NCI-H345 treated with DMSO at 0.1 percent for 48 hours (cell line): ENCODE measurements at regions not wholly inside any gene's neighbourhood (a gene's known extent, or its start where the extent isn't known, plus 50 kb on each side); places are given as distances from the start of the nearest gene placed in this dataset.

Experiments used
- DNase-seq: peaks from one replicate; lab custom pipeline; 2025; ENCODE audit not compliant: unreplicated experiment; lab: John Stamatoyannopoulos, UW

- no peak for DNase-seq
Measured at GRCh38 chr4:114173968-114174367, 194.5 kb upstream of the ARSJ start.

GRCh38 chr4:114177628-114178027 is 198.2 kb upstream of the ARSJ start:
- DNase-seq: no peak

- DNase-seq: no peak
Measured at GRCh38 chr4:114178392-114178791, 198.9 kb upstream of the ARSJ start.

GRCh38 chr4:114180481-114180880 is 201.0 kb upstream of the ARSJ start:
- no peak for DNase-seq

GRCh38 chr4:114184901-114185300 is 205.5 kb upstream of the ARSJ start:
- DNase-seq: no peak

- no peak for DNase-seq
Measured at GRCh38 chr4:114187592-114187991, 208.1 kb upstream of the ARSJ start.

- DNase-seq: no peak
Measured at GRCh38 chr4:114191496-114191895, 212.0 kb upstream of the ARSJ start.

- no peak for DNase-seq
Measured at GRCh38 chr4:114192854-114193253, 213.4 kb upstream of the ARSJ start.

GRCh38 chr4:114193624-114194399 is 214.4 kb upstream of the ARSJ start:
- no peak for DNase-seq

- DNase-seq: no peak
Measured at GRCh38 chr4:114196606-114197005, 217.2 kb upstream of the ARSJ start.

- no peak for DNase-seq
Measured at GRCh38 chr4:114200026-114200425, 220.6 kb upstream of the ARSJ start.

GRCh38 chr4:114205261-114205660 is 225.8 kb upstream of the ARSJ start:
- no peak for DNase-seq

GRCh38 chr4:114208574-114209151 is 229.2 kb upstream of the ARSJ start:
- no peak for DNase-seq

- no peak for DNase-seq
Measured at GRCh38 chr4:114209584-114209983, 230.1 kb upstream of the ARSJ start.

GRCh38 chr4:114211556-114211955 is 232.1 kb upstream of the ARSJ start:
- DNase-seq: no peak

GRCh38 chr4:114217150-114217817 is 237.8 kb upstream of the ARSJ start:
- no peak for DNase-seq

- DNase-seq: no peak
Measured at GRCh38 chr4:114223580-114223979, 244.1 kb upstream of the ARSJ start.

GRCh38 chr4:114225436-114225835 is 246.0 kb upstream of the ARSJ start:
- DNase-seq: no peak

- DNase-seq: no peak
Measured at GRCh38 chr4:114226179-114226578, 246.7 kb upstream of the ARSJ start.

GRCh38 chr4:114226968-114227760 is 247.7 kb upstream of the ARSJ start:
- DNase-seq: no peak

- no peak for DNase-seq
Measured at GRCh38 chr4:114229706-114230105, 250.3 kb upstream of the ARSJ start.
